Breast epithelium (tissue), 4 donors: ENCODE measurements at regions not wholly inside any gene's neighbourhood (a gene's known extent, or its start where the extent isn't known, plus 50 kb on each side); places are given as distances from the start of the nearest gene placed in this dataset.

Source experiments
- DNase-seq, 2 donors: peaks; one replicate each; pipeline ENCODE4 v3.0.0-alpha.2; 2019; ENCODE audit warnings: low spot score in 2 of 2
- H3K27ac ChIP-seq, 2 donors: fragments of 200-600 bp; sonication (generic) in 1 of 2; one replicate each; pipeline ENCODE4 v1.5.1; 2016 to 2019; ENCODE audit warnings: mild to moderate bottlenecking in 1 of 2
- H3K27me3 ChIP-seq, 2 donors: fragments of 200-600 bp; sonication (generic) in 1 of 2; one replicate each; pipeline versions ENCODE4 v1.5.1 to v1.6.0; 2017 to 2019; ENCODE audit warnings: control low read depth in 1 of 2, mild to moderate bottlenecking in 1 of 2
- H3K36me3 ChIP-seq: fragments of 200-600 bp; one replicate; pipeline ENCODE4 v1.5.1; 2019
- H3K4me1 ChIP-seq, 2 donors: fragments of 200-600 bp; sonication (generic); one replicate each; pipeline ENCODE4 v1.5.1; 2016 to 2019; ENCODE audit warnings: control low read depth in 1 of 2
- H3K4me3 ChIP-seq, 3 donors: fragments of 200-600 bp; sonication (generic); 1 replicate in 2 of 3; 2 replicates in 1 of 3; pipeline ENCODE4 v1.5.1; 2016 to 2019; ENCODE audit warnings: mild to moderate bottlenecking in 3 of 3, moderate library complexity in 2 of 3
- H3K9me3 ChIP-seq, 2 donors: fragments of 200-600 bp; sonication (generic) in 1 of 2; one replicate each; pipeline ENCODE4 v1.5.1; 2016 to 2019; ENCODE audit warnings: control low read depth in 1 of 2
- POLR2A ChIP-seq: fragments of 450-650 bp; IDR thresholded peaks from one replicate; pipeline ENCODE4 v1.6.1; 2016; ENCODE audit warnings: antibody characterized with exemption, mild to moderate bottlenecking, moderate library complexity
- POLR2AphosphoS5 ChIP-seq, 3 donors: sonication (generic); formaldehyde crosslinking; IDR thresholded peaks; one replicate each; pipeline ENCODE4 v1.6.1; 2017; ENCODE audit warnings: antibody characterized with exemption in 3 of 3
- intact Hi-C: fragments of 100-400 bp; cut with DNase I; formaldehyde crosslinking; loops from one replicate; pipeline ENCODE4 v1.15.1; 2023; ENCODE audit warnings: low total_unique reads
- TF ChIP-seq, protein P1 (sequence below), 3 donors: fragments of 450-650 bp; IDR thresholded peaks; one replicate each; pipeline ENCODE4 v1.5.1; 2016 to 2017; ENCODE audit warnings: antibody characterized with exemption in 3 of 3, mild to moderate bottlenecking in 3 of 3, moderate library complexity in 3 of 3

- no peak for DNase-seq
- no peaks in the 10 kb centered on the region for H3K36me3 ChIP-seq
- H3K27ac ChIP-seq: no peak overlapping the region
- peaks cover 0 to 3% of the 10 kb centered on the region in 2 donors for H3K9me3 ChIP-seq
- intact Hi-C loops: no loop called here
- no peak overlapping the region for H3K4me3 ChIP-seq
- H3K4me1 ChIP-seq: no peaks in the 10 kb centered on the region
- H3K27me3 ChIP-seq: no peaks in the 10 kb centered on the region
- no peak for TF ChIP-seq POLR2AphosphoS5 (IDR thresholded peaks at IDR 0.05)
- TF ChIP-seq, protein P1, sequence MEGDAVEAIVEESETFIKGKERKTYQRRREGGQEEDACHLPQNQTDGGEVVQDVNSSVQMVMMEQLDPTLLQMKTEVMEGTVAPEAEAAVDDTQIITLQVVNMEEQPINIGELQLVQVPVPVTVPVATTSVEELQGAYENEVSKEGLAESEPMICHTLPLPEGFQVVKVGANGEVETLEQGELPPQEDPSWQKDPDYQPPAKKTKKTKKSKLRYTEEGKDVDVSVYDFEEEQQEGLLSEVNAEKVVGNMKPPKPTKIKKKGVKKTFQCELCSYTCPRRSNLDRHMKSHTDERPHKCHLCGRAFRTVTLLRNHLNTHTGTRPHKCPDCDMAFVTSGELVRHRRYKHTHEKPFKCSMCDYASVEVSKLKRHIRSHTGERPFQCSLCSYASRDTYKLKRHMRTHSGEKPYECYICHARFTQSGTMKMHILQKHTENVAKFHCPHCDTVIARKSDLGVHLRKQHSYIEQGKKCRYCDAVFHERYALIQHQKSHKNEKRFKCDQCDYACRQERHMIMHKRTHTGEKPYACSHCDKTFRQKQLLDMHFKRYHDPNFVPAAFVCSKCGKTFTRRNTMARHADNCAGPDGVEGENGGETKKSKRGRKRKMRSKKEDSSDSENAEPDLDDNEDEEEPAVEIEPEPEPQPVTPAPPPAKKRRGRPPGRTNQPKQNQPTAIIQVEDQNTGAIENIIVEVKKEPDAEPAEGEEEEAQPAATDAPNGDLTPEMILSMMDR (IDR thresholded peaks at IDR 0.05): no peak
- TF ChIP-seq POLR2A: no peak
Observed at GRCh38 chr2:8337321-8337720, 344.5 kb upstream of the ID2 start.

- H3K4me1 ChIP-seq: no peaks in the 10 kb centered on the region
- H3K27me3 ChIP-seq: no peaks in the 10 kb centered on the region
- TF ChIP-seq POLR2A (no peak), POLR2AphosphoS5 (IDR thresholded peaks at IDR 0.05) (no peak)
- H3K9me3 ChIP-seq: no peaks in the 10 kb centered on the region
- no peaks in the 10 kb centered on the region for H3K36me3 ChIP-seq
- intact Hi-C loops: no loop called here
- no peak overlapping the region for H3K4me3 ChIP-seq
- no peak for DNase-seq
- H3K27ac ChIP-seq: no peak overlapping the region
Observed at GRCh38 chr2:8342407-8342806, 339.4 kb upstream of the ID2 start.

DNA sequence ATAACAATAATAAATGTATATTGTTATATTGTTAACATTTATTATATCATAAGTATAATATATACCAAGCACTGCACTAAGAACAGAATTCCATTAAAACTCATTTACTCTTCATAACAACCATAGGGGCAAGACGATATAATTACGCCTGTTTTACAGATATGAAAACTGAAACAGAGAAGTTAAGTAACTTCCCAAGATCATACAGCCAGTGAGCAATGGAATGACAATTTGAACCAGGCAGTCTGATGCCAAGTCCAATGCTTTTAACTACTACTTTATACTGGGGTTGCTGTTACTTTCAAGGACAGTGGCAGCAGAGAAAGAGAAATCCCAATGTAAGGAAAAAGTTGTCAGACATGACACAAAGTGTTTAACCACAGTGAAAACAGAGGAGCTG lies 338.8 kb upstream of the ID2 start:
- H3K4me3 ChIP-seq: no peak overlapping the region
- intact Hi-C loops: no loop called here
- no peak for DNase-seq
- no peaks in the 10 kb centered on the region for H3K36me3 ChIP-seq
- no peaks in the 10 kb centered on the region for H3K27me3 ChIP-seq
- H3K27ac ChIP-seq: no peak overlapping the region
- H3K4me1 ChIP-seq: no peaks in the 10 kb centered on the region
- no peaks in the 10 kb centered on the region for H3K9me3 ChIP-seq
- no peak for TF ChIP-seq POLR2AphosphoS5 (IDR thresholded peaks at IDR 0.05)
- TF ChIP-seq, protein P1 (IDR thresholded peaks at IDR 0.05): no peak
- TF ChIP-seq POLR2A: no peak

- Histone ChIP-seq H3K4me3 (no peak overlapping the region), H3K9me3 (no peaks in the 10 kb centered on the region), H3K36me3 (no peaks in the 10 kb centered on the region), H3K4me1 (no peaks in the 10 kb centered on the region), H3K27me3 (no peaks in the 10 kb centered on the region), H3K27ac (no peak overlapping the region)
- TF ChIP-seq POLR2AphosphoS5 (IDR thresholded peaks at IDR 0.05): no peak
- TF ChIP-seq POLR2A: no peak
- TF ChIP-seq, protein P1 (IDR thresholded peaks at IDR 0.05): no peak
- intact Hi-C loops: no loop called here
- no peak for DNase-seq
Observed at GRCh38 chr2:8344144-8345097, 337.4 kb upstream of the ID2 start.

DNA sequence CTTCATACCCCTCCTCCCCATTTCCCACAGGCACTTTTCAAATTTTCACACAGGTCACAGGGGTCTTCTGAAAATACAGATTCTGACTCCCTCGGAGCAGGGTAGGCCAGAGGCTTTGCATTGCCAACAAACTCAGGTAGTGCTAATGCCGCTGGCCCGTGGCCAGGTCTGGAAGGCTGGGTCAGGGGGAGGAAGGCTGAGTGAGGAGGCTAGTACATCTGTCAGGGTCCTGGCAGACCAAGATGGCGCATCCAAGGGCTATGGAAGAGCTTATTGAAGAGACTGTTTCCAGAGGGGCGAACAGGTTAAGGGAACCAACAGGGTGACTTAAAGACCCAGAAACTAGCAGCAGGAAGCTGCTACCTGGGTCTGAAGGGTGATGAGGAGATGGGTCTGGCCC lies 336.7 kb upstream of the ID2 start:
- H3K27me3 ChIP-seq: no peaks in the 10 kb centered on the region
- TF ChIP-seq POLR2A: no peak
- TF ChIP-seq, protein P1 (IDR thresholded peaks at IDR 0.05): no peak
- no peak for TF ChIP-seq POLR2AphosphoS5 (IDR thresholded peaks at IDR 0.05)
- no peak overlapping the region for H3K4me3 ChIP-seq
- DNase-seq: no peak
- intact Hi-C loops: no loop called here
- H3K9me3 ChIP-seq: no peaks in the 10 kb centered on the region
- no peaks in the 10 kb centered on the region for H3K4me1 ChIP-seq
- no peak overlapping the region for H3K27ac ChIP-seq
- no peaks in the 10 kb centered on the region for H3K36me3 ChIP-seq
